Liver (tissue), 3 donors: ENCODE measurements at regions not wholly inside any gene's neighbourhood (a gene's known extent, or its start where the extent isn't known, plus 50 kb on each side); places are given as distances from the start of the nearest gene placed in this dataset.
"Not testable (repeated sequence)": the region's sequence is repeated elsewhere in the genome, so short reads cannot be mapped to it uniquely, and the experiment has no call there.

Experiments used
- EGR1 ChIP-seq, 2 donors: IDR thresholded peaks; 2 replicates each; pipeline ENCODE4 v1.6.1; 2016 to 2018; ENCODE audit warnings: antibody characterized with exemption in 2 of 2, low read depth in 2 of 2
- FOXA2 ChIP-seq: IDR thresholded peaks from 2 replicates; pipeline ENCODE4 v1.6.1; 2016; ENCODE audit warnings: antibody characterized with exemption
- JUND ChIP-seq, 2 donors: IDR thresholded peaks; 2 replicates each; pipeline ENCODE4 v1.6.1; 2016; ENCODE audit warnings: antibody characterized with exemption in 2 of 2
- RAD21 ChIP-seq, 2 donors: IDR thresholded peaks; 2 replicates each; pipeline ENCODE4 v1.6.1; 2016; ENCODE audit warnings: antibody characterized with exemption in 2 of 2, mild to moderate bottlenecking in 2 of 2
- SP1 ChIP-seq: IDR thresholded peaks from 2 replicates; pipeline ENCODE4 v1.6.1; 2018; ENCODE audit warnings: antibody characterized with exemption, mild to moderate bottlenecking
- YY1 ChIP-seq: IDR thresholded peaks from 2 replicates; pipeline ENCODE4 v1.6.1; 2016; ENCODE audit warnings: antibody characterized with exemption, mild to moderate bottlenecking
- TF ChIP-seq, protein P1 (sequence below): fragments of 150-350 bp; IDR thresholded peaks from 2 replicates; pipeline ENCODE4 v1.5.1; 2017; ENCODE audit warnings: improper control_type of control experiment, low read depth, low read length; ENCODE audit not compliant: missing input control
- TF ChIP-seq, protein P2 (sequence below): IDR thresholded peaks from 2 replicates; pipeline ENCODE4 v1.6.1; 2016; ENCODE audit warnings: antibody characterized with exemption, mild to moderate bottlenecking
- TF ChIP-seq, protein P3 (sequence below): IDR thresholded peaks from 2 replicates; pipeline ENCODE4 v1.6.1; 2016; ENCODE audit warnings: antibody characterized with exemption
- TF ChIP-seq, protein P4 (sequence below): IDR thresholded peaks from 2 replicates; pipeline ENCODE4 v1.6.1; 2016; ENCODE audit warnings: antibody characterized with exemption
- donor health status: healthy.
- donor health status: healthy.

DNA sequence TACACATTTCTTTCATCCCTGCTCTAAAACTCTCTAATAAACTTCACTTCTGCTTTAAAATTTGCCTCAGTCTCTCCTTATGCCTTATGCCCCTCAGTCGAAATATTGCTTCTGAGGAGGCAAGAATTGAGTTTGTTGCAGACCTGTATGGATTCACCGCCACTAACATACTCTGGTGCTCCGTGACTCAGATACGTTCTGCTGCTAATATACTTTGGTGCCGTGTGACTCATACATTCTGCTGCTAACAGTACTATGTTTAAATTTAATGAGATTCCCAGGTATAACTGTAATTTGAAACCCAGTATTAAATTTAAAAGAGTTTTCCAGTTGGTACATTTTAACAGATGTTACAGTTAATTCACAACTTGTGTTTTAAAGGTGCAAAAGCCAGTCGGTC is 82.0 kb upstream of the TGIF2LX start:
- TF ChIP-seq, protein P1, sequence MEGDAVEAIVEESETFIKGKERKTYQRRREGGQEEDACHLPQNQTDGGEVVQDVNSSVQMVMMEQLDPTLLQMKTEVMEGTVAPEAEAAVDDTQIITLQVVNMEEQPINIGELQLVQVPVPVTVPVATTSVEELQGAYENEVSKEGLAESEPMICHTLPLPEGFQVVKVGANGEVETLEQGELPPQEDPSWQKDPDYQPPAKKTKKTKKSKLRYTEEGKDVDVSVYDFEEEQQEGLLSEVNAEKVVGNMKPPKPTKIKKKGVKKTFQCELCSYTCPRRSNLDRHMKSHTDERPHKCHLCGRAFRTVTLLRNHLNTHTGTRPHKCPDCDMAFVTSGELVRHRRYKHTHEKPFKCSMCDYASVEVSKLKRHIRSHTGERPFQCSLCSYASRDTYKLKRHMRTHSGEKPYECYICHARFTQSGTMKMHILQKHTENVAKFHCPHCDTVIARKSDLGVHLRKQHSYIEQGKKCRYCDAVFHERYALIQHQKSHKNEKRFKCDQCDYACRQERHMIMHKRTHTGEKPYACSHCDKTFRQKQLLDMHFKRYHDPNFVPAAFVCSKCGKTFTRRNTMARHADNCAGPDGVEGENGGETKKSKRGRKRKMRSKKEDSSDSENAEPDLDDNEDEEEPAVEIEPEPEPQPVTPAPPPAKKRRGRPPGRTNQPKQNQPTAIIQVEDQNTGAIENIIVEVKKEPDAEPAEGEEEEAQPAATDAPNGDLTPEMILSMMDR, result not testable (repeated sequence)
- TF ChIP-seq RAD21 (IDR thresholded peaks at IDR 0.05); JUND (IDR thresholded peaks at IDR 0.05); EGR1 (IDR thresholded peaks at IDR 0.05; ENCODE audit: low read depth in 2 of 2); SP1; YY1; FOXA2: not testable (repeated sequence)
- TF ChIP-seq, protein P2, sequence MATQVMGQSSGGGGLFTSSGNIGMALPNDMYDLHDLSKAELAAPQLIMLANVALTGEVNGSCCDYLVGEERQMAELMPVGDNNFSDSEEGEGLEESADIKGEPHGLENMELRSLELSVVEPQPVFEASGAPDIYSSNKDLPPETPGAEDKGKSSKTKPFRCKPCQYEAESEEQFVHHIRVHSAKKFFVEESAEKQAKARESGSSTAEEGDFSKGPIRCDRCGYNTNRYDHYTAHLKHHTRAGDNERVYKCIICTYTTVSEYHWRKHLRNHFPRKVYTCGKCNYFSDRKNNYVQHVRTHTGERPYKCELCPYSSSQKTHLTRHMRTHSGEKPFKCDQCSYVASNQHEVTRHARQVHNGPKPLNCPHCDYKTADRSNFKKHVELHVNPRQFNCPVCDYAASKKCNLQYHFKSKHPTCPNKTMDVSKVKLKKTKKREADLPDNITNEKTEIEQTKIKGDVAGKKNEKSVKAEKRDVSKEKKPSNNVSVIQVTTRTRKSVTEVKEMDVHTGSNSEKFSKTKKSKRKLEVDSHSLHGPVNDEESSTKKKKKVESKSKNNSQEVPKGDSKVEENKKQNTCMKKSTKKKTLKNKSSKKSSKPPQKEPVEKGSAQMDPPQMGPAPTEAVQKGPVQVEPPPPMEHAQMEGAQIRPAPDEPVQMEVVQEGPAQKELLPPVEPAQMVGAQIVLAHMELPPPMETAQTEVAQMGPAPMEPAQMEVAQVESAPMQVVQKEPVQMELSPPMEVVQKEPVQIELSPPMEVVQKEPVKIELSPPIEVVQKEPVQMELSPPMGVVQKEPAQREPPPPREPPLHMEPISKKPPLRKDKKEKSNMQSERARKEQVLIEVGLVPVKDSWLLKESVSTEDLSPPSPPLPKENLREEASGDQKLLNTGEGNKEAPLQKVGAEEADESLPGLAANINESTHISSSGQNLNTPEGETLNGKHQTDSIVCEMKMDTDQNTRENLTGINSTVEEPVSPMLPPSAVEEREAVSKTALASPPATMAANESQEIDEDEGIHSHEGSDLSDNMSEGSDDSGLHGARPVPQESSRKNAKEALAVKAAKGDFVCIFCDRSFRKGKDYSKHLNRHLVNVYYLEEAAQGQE, result not testable (repeated sequence)
- TF ChIP-seq, protein P3, sequence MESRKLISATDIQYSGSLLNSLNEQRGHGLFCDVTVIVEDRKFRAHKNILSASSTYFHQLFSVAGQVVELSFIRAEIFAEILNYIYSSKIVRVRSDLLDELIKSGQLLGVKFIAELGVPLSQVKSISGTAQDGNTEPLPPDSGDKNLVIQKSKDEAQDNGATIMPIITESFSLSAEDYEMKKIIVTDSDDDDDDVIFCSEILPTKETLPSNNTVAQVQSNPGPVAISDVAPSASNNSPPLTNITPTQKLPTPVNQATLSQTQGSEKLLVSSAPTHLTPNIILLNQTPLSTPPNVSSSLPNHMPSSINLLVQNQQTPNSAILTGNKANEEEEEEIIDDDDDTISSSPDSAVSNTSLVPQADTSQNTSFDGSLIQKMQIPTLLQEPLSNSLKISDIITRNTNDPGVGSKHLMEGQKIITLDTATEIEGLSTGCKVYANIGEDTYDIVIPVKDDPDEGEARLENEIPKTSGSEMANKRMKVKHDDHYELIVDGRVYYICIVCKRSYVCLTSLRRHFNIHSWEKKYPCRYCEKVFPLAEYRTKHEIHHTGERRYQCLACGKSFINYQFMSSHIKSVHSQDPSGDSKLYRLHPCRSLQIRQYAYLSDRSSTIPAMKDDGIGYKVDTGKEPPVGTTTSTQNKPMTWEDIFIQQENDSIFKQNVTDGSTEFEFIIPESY, result not testable (repeated sequence)
- TF ChIP-seq, protein P4, sequence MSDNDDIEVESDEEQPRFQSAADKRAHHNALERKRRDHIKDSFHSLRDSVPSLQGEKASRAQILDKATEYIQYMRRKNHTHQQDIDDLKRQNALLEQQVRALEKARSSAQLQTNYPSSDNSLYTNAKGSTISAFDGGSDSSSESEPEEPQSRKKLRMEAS, result not testable (repeated sequence)
